DOHH2 (cell line): ENCODE measurements at regions not wholly inside any gene's neighbourhood (a gene's known extent, or its start where the extent isn't known, plus 50 kb on each side); places are given as distances from the start of the nearest gene placed in this dataset.

Experiments used
- H3F3A ChIP-seq: fragments of 200-600 bp; sonication (generic), shearing (Covaris generic); 2 replicates; pipeline ENCODE4 v1.6.0; 2016; ENCODE audit warnings: antibody characterized with exemption, mild to moderate bottlenecking; ENCODE audit not compliant: control insufficient read depth, insufficient read depth
- H3K27ac ChIP-seq: fragments of 200-600 bp; sonication (generic); 2 replicates; pipeline ENCODE4 v1.5.1; 2014; ENCODE audit warnings: low read depth, mild to moderate bottlenecking, low read length, moderate library complexity
- H3K27me3 ChIP-seq: fragments of 200-600 bp; sonication (generic); 2 replicates; pipeline ENCODE4 v1.6.1; 2014; ENCODE audit warnings: mild to moderate bottlenecking, low read length, mixed read lengths; ENCODE audit not compliant: control insufficient read depth
- H3K36me3 ChIP-seq: fragments of 200-600 bp; sonication (generic); 2 replicates; pipeline ENCODE4 v1.6.1; 2014; ENCODE audit warnings: mild to moderate bottlenecking, low read length, moderate library complexity, mixed read lengths; ENCODE audit not compliant: control insufficient read depth
- H3K4me1 ChIP-seq: fragments of 200-600 bp; sonication (generic); 2 replicates; pipeline ENCODE4 v1.6.1; 2014; ENCODE audit warnings: mild to moderate bottlenecking, low read length, mixed read lengths; ENCODE audit not compliant: control insufficient read depth
- H3K4me2 ChIP-seq: fragments of 200-600 bp; sonication (generic); 2 replicates; pipeline ENCODE4 v1.6.0; 2014; ENCODE audit warnings: mild to moderate bottlenecking, low read length, moderate library complexity
- H3K4me3 ChIP-seq: fragments of 200-600 bp; sonication (generic); 2 replicates; pipeline ENCODE4 v1.5.1; 2014; ENCODE audit warnings: mild to moderate bottlenecking, low read length, mixed read lengths
- H3K79me2 ChIP-seq: fragments of 200-600 bp; sonication (generic); 2 replicates; pipeline ENCODE4 v1.6.1; 2014; ENCODE audit warnings: mild to moderate bottlenecking, low read length, mixed read lengths; ENCODE audit not compliant: control insufficient read depth
- H3K9me2 ChIP-seq: fragments of 200-600 bp; sonication (generic); replicated peaks from 2 replicates; pipeline ENCODE4 v1.6.1; 2014; ENCODE audit warnings: mild to moderate bottlenecking, low read length, mixed read lengths; ENCODE audit not compliant: control insufficient read depth
- H3K9me3 ChIP-seq: fragments of 200-600 bp; sonication (generic); 2 replicates; pipeline ENCODE4 v1.6.1; 2014; ENCODE audit warnings: antibody characterized with exemption, low read length, mixed read lengths; ENCODE audit not compliant: control insufficient read depth, insufficient read depth
- H4K20me1 ChIP-seq: fragments of 200-600 bp; sonication (generic); 2 replicates; pipeline ENCODE4 v1.6.0; 2014; ENCODE audit warnings: low read depth, mild to moderate bottlenecking, antibody characterized with exemption, low read length, moderate library complexity; ENCODE audit not compliant: control insufficient read depth, insufficient read depth
- CTCF ChIP-seq: fragments of 200-600 bp; sonication (generic); IDR thresholded peaks from one replicate; pipeline ENCODE4 v1.5.1; 2014; ENCODE audit warnings: antibody characterized with exemption, mild to moderate bottlenecking, low read depth, low read length; ENCODE audit not compliant: poor library complexity, severe bottlenecking
- EZH2phosphoT487 ChIP-seq: fragments of 200-600 bp; sonication (generic); IDR thresholded peaks from 2 replicates; pipeline ENCODE4 v1.6.1; 2017; ENCODE audit warnings: borderline replicate concordance, mild to moderate bottlenecking, antibody characterized with exemption, low read length, moderate library complexity, mixed read lengths

DNA sequence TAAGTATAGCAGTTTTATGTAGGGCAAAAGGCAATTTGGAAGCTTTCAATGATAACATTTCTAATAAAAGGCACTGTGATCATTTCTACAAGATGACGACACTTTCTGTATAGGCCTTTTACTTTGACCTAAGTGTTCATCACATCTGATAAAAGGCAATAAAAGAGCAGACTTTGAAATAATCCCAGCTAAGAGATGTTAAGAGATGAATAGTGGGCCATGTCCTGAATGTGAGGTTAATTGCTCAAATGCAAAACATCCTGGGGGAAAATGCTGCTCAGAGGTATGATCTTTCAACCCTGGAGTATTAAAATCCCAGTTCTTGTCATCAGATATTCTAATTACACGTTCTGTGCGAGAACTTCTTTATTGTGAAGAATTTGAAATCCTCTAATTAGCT lies 677.6 kb downstream of the SOCS6 start:
- H3K4me3 ChIP-seq = no peak overlapping the region
- TF ChIP-seq CTCF (no peak), EZH2phosphoT487 (no peak)
- no peaks in the 10 kb centered on the region for H4K20me1 ChIP-seq
- no peak overlapping the region for H3K27ac ChIP-seq
- no peaks in the 10 kb centered on the region for H3K27me3 ChIP-seq
- H3F3A ChIP-seq = no peaks in the 10 kb centered on the region
- H3K79me2 ChIP-seq = no peaks in the 10 kb centered on the region
- H3K4me2 ChIP-seq = no peak overlapping the region
- H3K9me2 ChIP-seq = no peaks in the 10 kb centered on the region
- H3K4me1 ChIP-seq = no peaks in the 10 kb centered on the region
- H3K9me3 ChIP-seq = no peaks in the 10 kb centered on the region
- no peaks in the 10 kb centered on the region for H3K36me3 ChIP-seq

- Histone ChIP-seq H3K27ac (no peak overlapping the region), H4K20me1 (no peaks in the 10 kb centered on the region), H3K9me3 (no peaks in the 10 kb centered on the region), H3K4me2 (no peak overlapping the region), H3K27me3 (no peaks in the 10 kb centered on the region), H3K4me1 (no peaks in the 10 kb centered on the region), H3K4me3 (no peak overlapping the region), H3K36me3 (no peaks in the 10 kb centered on the region), H3F3A (no peaks in the 10 kb centered on the region), H3K9me2 (no peaks in the 10 kb centered on the region), H3K79me2 (no peaks in the 10 kb centered on the region)
- TF ChIP-seq CTCF = no peak
Measured at GRCh38 chr18:70961939-70962338, 673.1 kb downstream of the SOCS6 start.

DNA sequence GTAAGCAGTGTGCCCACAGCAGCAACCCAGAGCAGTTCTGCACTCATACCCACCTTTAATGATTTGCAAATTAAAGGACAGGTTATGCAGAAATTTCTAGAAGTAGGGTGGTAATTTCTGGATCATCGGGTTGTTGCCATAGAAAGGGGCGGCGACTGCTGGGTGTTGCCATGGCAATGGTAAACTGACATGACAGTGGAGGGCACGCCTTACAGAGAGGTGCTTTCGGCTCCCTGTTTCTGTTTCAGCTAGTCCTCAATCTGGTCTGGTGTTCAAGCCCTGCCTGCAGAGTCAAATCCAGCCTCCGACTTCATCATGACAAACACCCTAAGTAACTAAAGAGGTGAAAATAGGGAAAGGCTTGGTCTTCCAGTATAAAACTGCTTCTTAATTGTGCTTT lies 667.7 kb downstream of the SOCS6 start:
- Histone ChIP-seq H3K27ac (no peak overlapping the region), H3K79me2 (no peaks in the 10 kb centered on the region), H3K9me3 (no peaks in the 10 kb centered on the region), H3K36me3 (no peaks in the 10 kb centered on the region), H3K4me2 (no peak overlapping the region), H3K4me1 (no peaks in the 10 kb centered on the region), H4K20me1 (no peaks in the 10 kb centered on the region), H3K27me3 (no peaks in the 10 kb centered on the region), H3K9me2 (no peaks in the 10 kb centered on the region), H3K4me3 (no peak overlapping the region), H3F3A (no peaks in the 10 kb centered on the region)
- TF ChIP-seq CTCF (no peak), EZH2phosphoT487 (no peak)

DNA sequence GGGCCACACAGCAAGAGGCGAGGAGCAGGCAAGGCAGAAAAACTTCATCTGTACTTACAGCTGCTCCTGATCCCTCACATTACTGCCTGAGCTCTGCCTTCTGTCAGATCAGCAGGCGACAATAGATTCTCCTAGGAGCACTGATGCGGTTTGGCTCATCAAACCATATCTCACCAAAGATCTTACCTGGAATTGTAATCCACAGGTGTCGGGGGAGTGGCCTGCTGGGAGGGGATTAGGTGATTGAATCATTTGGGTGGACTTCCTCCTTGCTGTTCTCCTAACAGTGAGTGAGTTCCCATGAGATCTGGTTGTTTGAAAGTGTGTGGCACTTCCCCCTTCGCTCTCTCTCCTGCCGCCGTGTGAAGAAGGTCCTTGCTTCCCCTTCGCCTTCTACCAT lies 647.3 kb downstream of the SOCS6 start:
- no peaks in the 10 kb centered on the region for H4K20me1 ChIP-seq
- H3K9me3 ChIP-seq = no peaks in the 10 kb centered on the region
- H3K79me2 ChIP-seq = no peaks in the 10 kb centered on the region
- no peak for TF ChIP-seq CTCF
- no peak for TF ChIP-seq EZH2phosphoT487
- no peak overlapping the region for H3K27ac ChIP-seq
- H3K27me3 ChIP-seq = no peaks in the 10 kb centered on the region
- H3K4me3 ChIP-seq = no peak overlapping the region
- no peaks in the 10 kb centered on the region for H3K36me3 ChIP-seq
- H3F3A ChIP-seq = no peaks in the 10 kb centered on the region
- H3K9me2 ChIP-seq = no peaks in the 10 kb centered on the region
- no peaks in the 10 kb centered on the region for H3K4me1 ChIP-seq
- no peak overlapping the region for H3K4me2 ChIP-seq
